ENCODE measurements at regions not wholly inside any gene's neighbourhood (a gene's known extent, or its start where the extent isn't known, plus 50 kb on each side); places are given as distances from the start of the nearest gene placed in this dataset.

DNA sequence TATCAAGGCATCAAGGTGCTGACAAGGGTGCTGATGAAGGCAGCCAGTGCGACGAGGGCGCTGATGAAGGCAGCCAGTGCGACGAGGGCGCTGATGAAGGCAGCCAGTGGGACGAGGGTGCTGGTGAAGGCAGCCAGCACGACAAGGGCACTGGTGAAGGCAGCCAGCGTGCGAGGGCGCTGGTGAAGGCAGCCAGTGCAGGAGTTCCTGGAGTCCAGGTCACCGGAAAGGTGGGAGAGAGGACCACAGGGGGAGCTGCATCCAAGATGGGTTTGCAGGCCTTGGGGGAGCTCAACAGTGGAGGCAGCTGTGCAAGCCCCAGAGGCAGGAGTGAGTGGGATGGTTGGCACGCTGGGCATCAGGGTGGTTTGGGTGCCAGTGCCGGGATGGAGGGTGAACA is 176.3 kb downstream of the TBXT start (continued):
- TF ChIP-seq, protein P1, sequence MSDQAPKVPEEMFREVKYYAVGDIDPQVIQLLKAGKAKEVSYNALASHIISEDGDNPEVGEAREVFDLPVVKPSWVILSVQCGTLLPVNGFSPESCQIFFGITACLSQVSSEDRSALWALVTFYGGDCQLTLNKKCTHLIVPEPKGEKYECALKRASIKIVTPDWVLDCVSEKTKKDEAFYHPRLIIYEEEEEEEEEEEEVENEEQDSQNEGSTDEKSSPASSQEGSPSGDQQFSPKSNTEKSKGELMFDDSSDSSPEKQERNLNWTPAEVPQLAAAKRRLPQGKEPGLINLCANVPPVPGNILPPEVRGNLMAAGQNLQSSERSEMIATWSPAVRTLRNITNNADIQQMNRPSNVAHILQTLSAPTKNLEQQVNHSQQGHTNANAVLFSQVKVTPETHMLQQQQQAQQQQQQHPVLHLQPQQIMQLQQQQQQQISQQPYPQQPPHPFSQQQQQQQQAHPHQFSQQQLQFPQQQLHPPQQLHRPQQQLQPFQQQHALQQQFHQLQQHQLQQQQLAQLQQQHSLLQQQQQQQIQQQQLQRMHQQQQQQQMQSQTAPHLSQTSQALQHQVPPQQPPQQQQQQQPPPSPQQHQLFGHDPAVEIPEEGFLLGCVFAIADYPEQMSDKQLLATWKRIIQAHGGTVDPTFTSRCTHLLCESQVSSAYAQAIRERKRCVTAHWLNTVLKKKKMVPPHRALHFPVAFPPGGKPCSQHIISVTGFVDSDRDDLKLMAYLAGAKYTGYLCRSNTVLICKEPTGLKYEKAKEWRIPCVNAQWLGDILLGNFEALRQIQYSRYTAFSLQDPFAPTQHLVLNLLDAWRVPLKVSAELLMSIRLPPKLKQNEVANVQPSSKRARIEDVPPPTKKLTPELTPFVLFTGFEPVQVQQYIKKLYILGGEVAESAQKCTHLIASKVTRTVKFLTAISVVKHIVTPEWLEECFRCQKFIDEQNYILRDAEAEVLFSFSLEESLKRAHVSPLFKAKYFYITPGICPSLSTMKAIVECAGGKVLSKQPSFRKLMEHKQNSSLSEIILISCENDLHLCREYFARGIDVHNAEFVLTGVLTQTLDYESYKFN (CRISPR knock-in tag; conservative IDR thresholded peaks at IDR 0.05), result no peak
- TF ChIP-seq HOXA7 (CRISPR knock-in tag; IDR thresholded peaks at IDR 0.05) (no peak), ELF4 (CRISPR knock-in tag; IDR thresholded peaks at IDR 0.05; ENCODE audit: borderline replicate concordance) (no peak)

DNA sequence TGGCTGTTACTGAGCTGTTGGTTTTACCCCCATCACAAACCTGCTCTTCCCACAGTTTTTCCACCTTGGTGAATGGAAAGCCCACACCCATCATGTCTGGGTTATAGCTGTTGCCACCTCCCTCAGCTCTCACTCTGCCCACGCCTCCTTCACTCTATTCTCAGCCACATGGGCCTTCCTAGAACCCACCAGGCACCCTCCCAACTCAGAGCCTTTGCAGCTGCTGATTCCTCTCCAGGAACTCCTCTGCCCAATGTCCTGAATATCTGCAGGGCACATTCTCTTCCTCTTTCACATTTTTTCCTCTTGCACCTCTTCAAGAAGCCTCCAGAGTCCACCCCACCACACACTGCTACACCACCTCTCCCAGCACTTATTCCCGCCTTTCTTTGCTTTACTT is 177.4 kb downstream of the TBXT start:
- intact Hi-C loops (cut with micrococcal nuclease; ENCODE audit: unreplicated experiment) (no loop called here), in situ Hi-C loops (cut with HindIII; ENCODE audit: extremely low pct_ligation_motif_present, low pct_unique_long_range_greater_than_20kb) (no loop called here)
- WGBS (ENCODE audit: low lambda C conversion rate), result 2% methylated on average over 2 of the region's 2 CpGs
- ATAC-seq (no peak), FAIRE-seq (no peak), DNase-seq (ENCODE audit: low spot score) (no peak)
- H3K4me1 ChIP-seq (ENCODE audit: insufficient read depth, low read length), result no peaks in the 10 kb centered on the region
- H3K4me2 ChIP-seq (ENCODE audit: low read depth, low read length), result no peak overlapping the region
- no peak overlapping the region for H3K9ac ChIP-seq (ENCODE audit: insufficient read depth, low read depth, low read length)
- H3K79me2 ChIP-seq (ENCODE audit: insufficient read depth, low read length), result no peaks in the 10 kb centered on the region
- H3K27me3 ChIP-seq (ENCODE audit: control insufficient read depth in 1 of 2, insufficient read depth in 2 of 2, low read length in 2 of 2), result peaks cover 4 to 37% of the 10 kb centered on the region in 2 experiments; a peak in 4 of 5 replicates
- POLR2A ChIA-PET, result no interaction called here
- H4K20me1 ChIP-seq (ENCODE audit: insufficient read depth, low read length), result no peaks in the 10 kb centered on the region
- no peak overlapping the region for H3K4me3 ChIP-seq (replicated peaks in 1 of 3; ENCODE audit: insufficient read depth in 1 of 3, low read depth in 2 of 3, low read length in 3 of 3)
- no TSS peak for BruUV-seq (replicated peaks)
- CTCF ChIA-PET (ENCODE audit: low intra/inter-chr PET ratio, low total read pairs), result no interaction called here
- H3K36me3 ChIP-seq (replicated peaks in 1 of 2; ENCODE audit: control insufficient read depth in 1 of 2, insufficient read depth in 2 of 2, low read length in 2 of 2), result no peaks in the 10 kb centered on the region
- H3K27ac ChIP-seq (ENCODE audit: extremely low read length, insufficient read depth, low read length), result no peak overlapping the region
- no peaks in the 10 kb centered on the region for H3K9me3 ChIP-seq (ENCODE audit: low read length)
- H2AFZ ChIP-seq (ENCODE audit: low read length), result no peak overlapping the region
- TF ChIP-seq ZNF775 (CRISPR knock-in tag; IDR thresholded peaks at IDR 0.05; ENCODE audit: borderline replicate concordance) (no peak), ZFP90 (CRISPR knock-in tag; IDR thresholded peaks at IDR 0.05; ENCODE audit: borderline replicate concordance) (no peak), XRCC5 (optimal IDR thresholded peaks at IDR 0.05; ENCODE audit: low read length) (no peak), PHF21A (CRISPR knock-in tag; IDR thresholded peaks at IDR 0.05) (no peak), HOXA5 (CRISPR knock-in tag; IDR thresholded peaks at IDR 0.05) (no peak), ZNF75D (CRISPR knock-in tag; IDR thresholded peaks at IDR 0.05; ENCODE audit: borderline replicate concordance) (no peak), DNMT1 (CRISPR knock-in tag; IDR thresholded peaks at IDR 0.05) (no peak), BRD4 (CRISPR knock-in tag; IDR thresholded peaks at IDR 0.05) (no peak)
- TF ChIP-seq, protein P2, sequence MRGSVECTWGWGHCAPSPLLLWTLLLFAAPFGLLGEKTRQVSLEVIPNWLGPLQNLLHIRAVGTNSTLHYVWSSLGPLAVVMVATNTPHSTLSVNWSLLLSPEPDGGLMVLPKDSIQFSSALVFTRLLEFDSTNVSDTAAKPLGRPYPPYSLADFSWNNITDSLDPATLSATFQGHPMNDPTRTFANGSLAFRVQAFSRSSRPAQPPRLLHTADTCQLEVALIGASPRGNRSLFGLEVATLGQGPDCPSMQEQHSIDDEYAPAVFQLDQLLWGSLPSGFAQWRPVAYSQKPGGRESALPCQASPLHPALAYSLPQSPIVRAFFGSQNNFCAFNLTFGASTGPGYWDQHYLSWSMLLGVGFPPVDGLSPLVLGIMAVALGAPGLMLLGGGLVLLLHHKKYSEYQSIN (CRISPR knock-in tag; IDR thresholded peaks at IDR 0.05; ENCODE audit: borderline replicate concordance), result no peak
- TF ChIP-seq, protein P3, sequence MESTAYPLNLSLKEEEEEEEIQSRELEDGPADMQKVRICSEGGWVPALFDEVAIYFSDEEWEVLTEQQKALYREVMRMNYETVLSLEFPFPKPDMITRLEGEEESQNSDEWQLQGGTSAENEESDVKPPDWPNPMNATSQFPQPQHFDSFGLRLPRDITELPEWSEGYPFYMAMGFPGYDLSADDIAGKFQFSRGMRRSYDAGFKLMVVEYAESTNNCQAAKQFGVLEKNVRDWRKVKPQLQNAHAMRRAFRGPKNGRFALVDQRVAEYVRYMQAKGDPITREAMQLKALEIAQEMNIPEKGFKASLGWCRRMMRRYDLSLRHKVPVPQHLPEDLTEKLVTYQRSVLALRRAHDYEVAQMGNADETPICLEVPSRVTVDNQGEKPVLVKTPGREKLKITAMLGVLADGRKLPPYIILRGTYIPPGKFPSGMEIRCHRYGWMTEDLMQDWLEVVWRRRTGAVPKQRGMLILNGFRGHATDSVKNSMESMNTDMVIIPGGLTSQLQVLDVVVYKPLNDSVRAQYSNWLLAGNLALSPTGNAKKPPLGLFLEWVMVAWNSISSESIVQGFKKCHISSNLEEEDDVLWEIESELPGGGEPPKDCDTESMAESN (CRISPR knock-in tag; conservative IDR thresholded peaks at IDR 0.05), result no peak
- TF ChIP-seq, protein P4, sequence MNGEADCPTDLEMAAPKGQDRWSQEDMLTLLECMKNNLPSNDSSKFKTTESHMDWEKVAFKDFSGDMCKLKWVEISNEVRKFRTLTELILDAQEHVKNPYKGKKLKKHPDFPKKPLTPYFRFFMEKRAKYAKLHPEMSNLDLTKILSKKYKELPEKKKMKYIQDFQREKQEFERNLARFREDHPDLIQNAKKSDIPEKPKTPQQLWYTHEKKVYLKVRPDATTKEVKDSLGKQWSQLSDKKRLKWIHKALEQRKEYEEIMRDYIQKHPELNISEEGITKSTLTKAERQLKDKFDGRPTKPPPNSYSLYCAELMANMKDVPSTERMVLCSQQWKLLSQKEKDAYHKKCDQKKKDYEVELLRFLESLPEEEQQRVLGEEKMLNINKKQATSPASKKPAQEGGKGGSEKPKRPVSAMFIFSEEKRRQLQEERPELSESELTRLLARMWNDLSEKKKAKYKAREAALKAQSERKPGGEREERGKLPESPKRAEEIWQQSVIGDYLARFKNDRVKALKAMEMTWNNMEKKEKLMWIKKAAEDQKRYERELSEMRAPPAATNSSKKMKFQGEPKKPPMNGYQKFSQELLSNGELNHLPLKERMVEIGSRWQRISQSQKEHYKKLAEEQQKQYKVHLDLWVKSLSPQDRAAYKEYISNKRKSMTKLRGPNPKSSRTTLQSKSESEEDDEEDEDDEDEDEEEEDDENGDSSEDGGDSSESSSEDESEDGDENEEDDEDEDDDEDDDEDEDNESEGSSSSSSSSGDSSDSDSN (CRISPR knock-in tag; IDR thresholded peaks at IDR 0.05), result no peak
